Spleen (tissue), 7 donors: ENCODE measurements at regions not wholly inside any gene's neighbourhood (a gene's known extent, or its start where the extent isn't known, plus 50 kb on each side); places are given as distances from the start of the nearest gene placed in this dataset.

ENCODE experiments used
- CTCF ChIP-seq, 11 experiments: fragments of 200-600 bp in 7 of 11; fragments of 450-650 bp in 4 of 11; sonication (generic) in 4 of 11; IDR thresholded peaks in 8 of 11; conservative IDR thresholded peaks in 3 of 11; 1 replicate in 7 of 11; 2 replicates in 4 of 11; pipeline versions ENCODE4 v1.4.0 to v1.8.0; 2016 to 2021; ENCODE audit warnings: antibody characterized with exemption in 11 of 11, inconsistent platforms in 4 of 11, mild to moderate bottlenecking in 1 of 11
- POLR2A ChIP-seq, 3 donors: fragments of 450-650 bp; IDR thresholded peaks; one replicate each; pipeline ENCODE4 v1.5.1; 2017; ENCODE audit warnings: antibody characterized with exemption in 3 of 3, mild to moderate bottlenecking in 1 of 3
- donor health status: DM: no; HTN: no; CAD: no; lungs with moderate emphysema.
- donor health status: DM: no; HTN: no; CAD: no.
- donor health status: DM: no; HTN: no; CAD: no.

- TF ChIP-seq CTCF (IDR thresholded peaks at IDR 0.05 in 8 of 11, conservative IDR thresholded peaks at IDR 0.05 in 3 of 11) (no peak), POLR2A (IDR thresholded peaks at IDR 0.05) (no peak)
Observed at GRCh38 chr12:113524495-113524894, 52.8 kb upstream of the LHX5 start.
